GM20000 (cell line): ENCODE measurements at regions not wholly inside any gene's neighbourhood (a gene's known extent, or its start where the extent isn't known, plus 50 kb on each side); places are given as distances from the start of the nearest gene placed in this dataset.

ENCODE experiments used
- DNase-seq: peaks from one replicate; pipeline ENCODE4 v3.0.0; 2012; ENCODE audit warnings: low spot score
- TF ChIP-seq, protein P1 (sequence below): IDR thresholded peaks from 2 replicates; pipeline ENCODE4 v1.5.1; 2012; ENCODE audit warnings: mild to moderate bottlenecking, control low read depth; ENCODE audit errors: extremely low read depth, missing control alignments

DNA sequence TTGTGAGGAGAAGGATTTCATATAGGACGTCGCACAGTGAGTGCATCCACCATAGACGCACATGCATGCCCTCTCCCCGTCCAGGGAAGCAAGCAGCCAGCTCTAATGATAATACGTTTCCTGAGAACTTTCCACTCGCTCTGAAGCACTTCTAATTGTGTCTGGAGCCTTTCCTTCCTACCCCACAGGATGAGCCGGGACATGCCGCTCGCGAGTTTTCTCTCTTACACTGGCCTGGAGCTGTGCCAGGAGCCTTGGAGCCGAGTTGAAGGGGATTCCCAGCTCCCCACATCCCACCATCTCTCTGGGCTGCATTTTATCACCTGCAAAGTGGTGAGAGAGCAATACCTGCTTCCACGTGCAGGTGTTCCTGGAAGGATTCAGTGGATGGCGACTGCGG lies 368.1 kb downstream of the C16orf95 start:
- no peak for DNase-seq
- TF ChIP-seq, protein P1, sequence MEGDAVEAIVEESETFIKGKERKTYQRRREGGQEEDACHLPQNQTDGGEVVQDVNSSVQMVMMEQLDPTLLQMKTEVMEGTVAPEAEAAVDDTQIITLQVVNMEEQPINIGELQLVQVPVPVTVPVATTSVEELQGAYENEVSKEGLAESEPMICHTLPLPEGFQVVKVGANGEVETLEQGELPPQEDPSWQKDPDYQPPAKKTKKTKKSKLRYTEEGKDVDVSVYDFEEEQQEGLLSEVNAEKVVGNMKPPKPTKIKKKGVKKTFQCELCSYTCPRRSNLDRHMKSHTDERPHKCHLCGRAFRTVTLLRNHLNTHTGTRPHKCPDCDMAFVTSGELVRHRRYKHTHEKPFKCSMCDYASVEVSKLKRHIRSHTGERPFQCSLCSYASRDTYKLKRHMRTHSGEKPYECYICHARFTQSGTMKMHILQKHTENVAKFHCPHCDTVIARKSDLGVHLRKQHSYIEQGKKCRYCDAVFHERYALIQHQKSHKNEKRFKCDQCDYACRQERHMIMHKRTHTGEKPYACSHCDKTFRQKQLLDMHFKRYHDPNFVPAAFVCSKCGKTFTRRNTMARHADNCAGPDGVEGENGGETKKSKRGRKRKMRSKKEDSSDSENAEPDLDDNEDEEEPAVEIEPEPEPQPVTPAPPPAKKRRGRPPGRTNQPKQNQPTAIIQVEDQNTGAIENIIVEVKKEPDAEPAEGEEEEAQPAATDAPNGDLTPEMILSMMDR: no peak

DNA sequence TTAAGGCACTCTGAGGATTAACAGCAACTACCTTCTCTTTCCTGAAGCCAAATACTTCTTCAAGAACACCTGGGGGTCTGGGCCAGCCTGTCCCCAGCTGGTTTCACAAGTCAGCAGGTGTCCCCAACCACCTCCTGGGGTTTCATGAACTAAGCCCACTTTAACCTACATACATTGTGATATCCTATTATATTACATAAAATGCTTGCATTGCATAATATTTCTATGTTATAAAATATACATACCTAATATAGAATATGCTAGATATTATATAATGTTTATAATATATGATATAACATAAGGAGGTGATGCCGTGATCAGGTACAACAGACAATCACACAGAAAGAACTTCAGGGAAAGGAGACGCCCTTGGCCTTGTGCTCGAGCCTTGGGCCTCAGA lies 367.6 kb downstream of the C16orf95 start:
- no peak for DNase-seq
- TF ChIP-seq, protein P1: no peak

DNA sequence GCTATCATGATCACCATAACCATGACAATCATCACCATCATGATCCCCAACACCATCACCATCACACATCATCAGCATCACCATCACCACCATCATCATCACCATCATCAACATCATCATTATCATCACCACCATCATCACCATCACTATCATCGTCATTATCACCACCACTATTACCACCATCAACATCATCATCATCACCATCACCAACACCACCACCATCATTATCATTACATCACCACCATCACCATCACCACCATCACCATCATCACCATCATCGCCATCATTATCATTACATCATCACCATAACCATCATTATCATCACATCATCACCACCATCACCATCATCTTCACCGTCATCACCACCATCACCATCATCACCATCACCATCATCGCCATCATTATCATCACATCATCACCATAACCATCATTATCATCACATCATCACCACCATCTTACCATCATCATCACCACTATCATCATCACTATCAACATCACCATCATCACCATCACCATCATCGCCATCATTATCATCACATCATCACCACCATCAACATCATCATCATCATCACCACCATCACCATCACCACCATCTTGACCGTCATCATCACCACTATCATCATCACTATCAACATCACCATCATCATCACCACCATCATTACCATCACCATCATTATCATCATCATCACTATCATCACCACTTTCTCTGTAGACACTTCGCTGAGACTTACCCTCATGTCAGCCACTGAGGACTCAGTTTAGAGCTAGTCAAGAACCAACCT lies 366.0 kb downstream of the C16orf95 start:
- TF ChIP-seq, protein P1: no peak
- DNase-seq: no peak

DNA sequence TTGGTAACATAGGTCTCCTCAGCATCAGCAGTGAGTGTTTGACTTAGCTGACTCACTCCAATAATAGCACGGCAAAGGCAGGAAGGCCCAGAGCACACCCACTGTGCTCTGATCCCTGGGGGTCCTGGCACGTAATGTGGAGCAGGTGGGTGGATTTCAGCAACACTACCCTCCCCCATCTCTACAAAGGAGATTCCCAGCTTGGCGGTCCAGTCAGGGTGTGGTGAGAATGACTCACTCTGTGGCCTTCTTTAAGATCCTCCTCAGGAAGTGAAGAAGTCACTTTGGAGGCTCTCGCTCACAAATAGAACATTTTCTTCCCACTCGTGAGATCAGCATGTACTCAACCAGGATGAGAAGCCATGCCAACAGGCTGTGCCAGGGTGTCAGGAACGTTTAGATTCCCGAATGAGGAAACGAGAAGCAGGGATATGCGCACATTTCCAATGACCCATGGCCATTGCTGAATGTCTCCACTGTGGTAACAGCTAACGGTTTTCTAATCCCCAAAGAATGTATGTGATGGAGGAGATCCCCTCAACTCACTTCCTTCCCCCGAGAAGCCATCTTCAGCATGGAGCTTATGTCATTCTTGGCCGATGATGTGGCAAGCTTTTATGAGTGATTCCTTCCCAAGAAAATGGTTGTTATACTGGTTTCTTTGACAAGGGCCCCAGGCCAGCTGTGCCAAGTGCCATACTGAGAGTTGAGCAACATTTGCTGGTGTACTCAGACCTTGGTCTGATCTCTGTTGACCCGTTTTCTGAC lies 365.2 kb downstream of the C16orf95 start:
- TF ChIP-seq, protein P1: no peak
- DNase-seq: no peak

DNA sequence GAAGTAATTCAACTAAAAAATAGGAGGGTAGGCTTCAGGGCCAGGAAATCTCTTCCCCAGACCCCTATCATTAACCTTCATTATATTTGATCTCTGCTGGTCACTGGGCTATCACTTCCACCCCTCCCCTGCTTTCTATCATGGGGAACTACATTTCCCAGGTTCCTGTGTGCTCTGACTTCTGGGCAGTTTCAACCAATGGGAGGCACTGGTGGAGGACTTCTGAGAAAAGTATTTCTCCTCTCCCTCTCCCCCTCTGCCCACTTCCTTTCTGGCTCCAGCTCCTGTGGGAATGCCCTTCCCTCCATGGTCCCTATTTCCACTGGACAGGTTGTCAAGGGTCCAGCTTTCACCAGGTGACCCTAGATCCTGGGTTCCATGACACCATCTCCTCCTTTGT lies 364.4 kb downstream of the C16orf95 start:
- DNase-seq: no peak
- TF ChIP-seq, protein P1: no peak

DNA sequence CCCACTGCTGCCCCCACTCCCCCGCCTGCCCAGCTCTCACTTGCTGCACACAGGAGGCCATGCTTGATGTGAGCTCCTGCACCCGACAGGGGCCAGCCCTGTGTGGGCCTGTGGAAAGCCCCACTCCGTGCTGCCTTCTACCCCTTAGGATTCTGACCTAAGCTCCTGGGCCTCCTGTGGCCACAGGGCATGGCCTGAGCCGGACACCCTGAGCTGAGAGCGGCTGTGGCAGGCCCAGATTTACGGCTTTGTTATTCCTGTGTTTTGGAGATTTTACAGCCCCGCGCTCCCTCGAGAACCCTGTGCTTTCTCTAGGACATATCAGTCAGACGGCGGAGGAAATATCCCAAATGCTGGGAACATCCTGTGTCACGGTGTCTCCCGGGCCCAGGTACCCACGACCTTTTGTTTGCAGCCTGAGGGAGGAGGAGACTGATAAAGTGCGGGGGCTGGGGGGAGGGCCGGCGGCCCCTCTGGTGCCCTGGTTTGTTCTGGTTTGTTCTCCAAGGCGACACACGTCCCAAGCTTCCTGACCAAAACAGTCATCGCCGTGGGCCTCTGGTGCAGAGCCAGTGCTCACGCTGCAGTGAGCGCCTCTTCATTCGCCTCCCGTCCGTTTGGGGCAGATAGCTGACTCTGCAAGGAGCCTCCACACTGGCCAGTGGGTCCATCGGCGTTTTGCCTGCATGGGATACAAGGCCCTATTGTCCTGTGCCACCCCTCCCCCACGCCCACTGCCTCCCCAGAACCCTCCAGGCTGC lies 363.4 kb downstream of the C16orf95 start:
- TF ChIP-seq, protein P1: no peak
- DNase-seq: no peak
